CD8-positive, alpha-beta memory T cell (primary cell): ENCODE measurements at regions not wholly inside any gene's neighbourhood (a gene's known extent, or its start where the extent isn't known, plus 50 kb on each side); places are given as distances from the start of the nearest gene placed in this dataset.
A peak's percentile ranks its signal among the peaks of the same experiment; 100 is the strongest.

ENCODE experiments used
- CTCF ChIA-PET: fragments of 350-600 bp; sonication (Branson Sonifier 250); formaldehyde crosslinking; loops from one replicate; lab custom pipeline; 2021; ENCODE audit warnings: antibody characterized with exemption; lab: Charles Lee
- POLR2A ChIA-PET: fragments of 350-600 bp; sonication (Branson Sonifier 250); formaldehyde crosslinking; loops from one replicate; lab custom pipeline; 2021; ENCODE audit warnings: antibody characterized with exemption; lab: Charles Lee
- DNase-seq, 5 donors: peaks; one replicate each; pipeline versions ENCODE4 v3.0.0 to v3.0.0-alpha.2; 2020 to 2022; ENCODE audit warnings: mixed read lengths in 1 of 5
- H3K27ac ChIP-seq: one replicate; pipeline ENCODE4 v1.7.0; 2013; ENCODE audit warnings: low read depth, mild to moderate bottlenecking, low read length, moderate library complexity
- H3K27me3 ChIP-seq: 2 replicates; pipeline ENCODE4 v1.7.0; 2013; ENCODE audit warnings: low read length, mild to moderate bottlenecking; ENCODE audit not compliant: insufficient read depth, poor library complexity, severe bottlenecking
- H3K36me3 ChIP-seq: 2 replicates; pipeline ENCODE4 v1.7.0; 2013; ENCODE audit warnings: mild to moderate bottlenecking, low read length, moderate library complexity; ENCODE audit not compliant: insufficient read depth
- H3K4me1 ChIP-seq: 2 replicates; pipeline ENCODE4 v1.7.0; 2013; ENCODE audit warnings: mild to moderate bottlenecking, low read length, moderate library complexity; ENCODE audit not compliant: insufficient read depth
- H3K4me3 ChIP-seq: 2 replicates; pipeline ENCODE4 v1.7.0; 2013; ENCODE audit warnings: mild to moderate bottlenecking, low read length
- H3K9me3 ChIP-seq: 2 replicates; pipeline ENCODE4 v1.7.0; 2013; ENCODE audit warnings: mild to moderate bottlenecking, low read length
- H3K27ac Mint-ChIP-seq, 8 donors: one replicate each; pipeline ENCODE4 v1.8.0; 2020 to 2021; ENCODE audit warnings: mixed read lengths in 8 of 8, mild to moderate bottlenecking in 6 of 8, inconsistent platforms in 3 of 8, moderate library complexity in 3 of 8
- H3K27me3 Mint-ChIP-seq, 2 donors: one replicate each; pipeline ENCODE4 v1.8.0; 2020 to 2021; ENCODE audit warnings: mixed read lengths in 2 of 2, mild to moderate bottlenecking in 1 of 2, moderate library complexity in 1 of 2
- H3K36me3 Mint-ChIP-seq, 3 donors: one replicate each; pipeline ENCODE4 v1.8.0; 2020 to 2021; ENCODE audit warnings: mixed read lengths in 3 of 3, inconsistent platforms in 1 of 3, mild to moderate bottlenecking in 1 of 3
- H3K4me1 Mint-ChIP-seq, 3 donors: one replicate each; pipeline ENCODE4 v1.8.0; 2020 to 2021; ENCODE audit warnings: mixed read lengths in 3 of 3, inconsistent platforms in 1 of 3, mild to moderate bottlenecking in 1 of 3
- H3K4me3 Mint-ChIP-seq, 7 donors: one replicate each; pipeline ENCODE4 v1.8.0; 2020 to 2021; ENCODE audit warnings: mixed read lengths in 7 of 7, mild to moderate bottlenecking in 6 of 7, moderate library complexity in 4 of 7, inconsistent platforms in 2 of 7
- H3K9me3 Mint-ChIP-seq, 5 donors: one replicate each; pipeline ENCODE4 v1.8.0; 2020 to 2022; ENCODE audit warnings: mixed read lengths in 5 of 5, mild to moderate bottlenecking in 3 of 5, moderate library complexity in 2 of 5, inconsistent platforms in 1 of 5

DNA sequence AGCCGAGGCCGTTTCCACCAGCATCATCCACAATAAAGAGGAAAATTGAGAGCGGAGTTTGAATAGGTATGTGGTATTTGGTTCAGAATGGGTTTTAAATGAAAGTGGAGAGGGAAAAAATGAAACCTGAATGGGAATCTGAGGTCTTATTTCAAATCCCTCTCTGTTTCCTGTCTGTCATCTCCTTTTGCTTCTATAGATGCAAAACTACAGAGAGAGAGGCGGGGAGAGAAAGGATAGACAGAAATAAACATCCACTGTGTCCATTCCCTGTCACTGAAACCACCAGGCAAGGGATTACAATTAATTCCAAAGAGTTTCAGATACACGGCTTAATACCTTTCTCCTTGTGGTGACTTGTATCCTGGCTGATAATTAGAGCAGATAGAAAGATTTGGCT is 102.3 kb downstream of the DAD1 start:
- no peaks in the 10 kb centered on the region for H3K27me3 Mint-ChIP-seq
- no peak overlapping the region for H3K27ac ChIP-seq
- POLR2A ChIA-PET = no interaction called here
- peaks cover 0 to 5% (median 0%) of the 10 kb centered on the region in 3 donors for H3K4me1 Mint-ChIP-seq
- no peaks in the 10 kb centered on the region for H3K36me3 ChIP-seq
- no peak for DNase-seq
- no peaks in the 10 kb centered on the region for H3K9me3 ChIP-seq
- H3K4me3 Mint-ChIP-seq = peak overlapping the region; percentile 63 to 91 (median 88)
- H3K27me3 ChIP-seq = no peaks in the 10 kb centered on the region
- H3K27ac Mint-ChIP-seq = peak overlapping the region in 6 of 8 donors; percentile 37 to 99 (median 74)
- no peaks in the 10 kb centered on the region for H3K4me1 ChIP-seq
- H3K4me3 ChIP-seq = peak overlapping the region; percentile 15
- peaks cover 0 to 39% (median 6%) of the 10 kb centered on the region in 3 donors for H3K36me3 Mint-ChIP-seq
- CTCF ChIA-PET = no interaction called here
- H3K9me3 Mint-ChIP-seq = no peaks in the 10 kb centered on the region

DNA sequence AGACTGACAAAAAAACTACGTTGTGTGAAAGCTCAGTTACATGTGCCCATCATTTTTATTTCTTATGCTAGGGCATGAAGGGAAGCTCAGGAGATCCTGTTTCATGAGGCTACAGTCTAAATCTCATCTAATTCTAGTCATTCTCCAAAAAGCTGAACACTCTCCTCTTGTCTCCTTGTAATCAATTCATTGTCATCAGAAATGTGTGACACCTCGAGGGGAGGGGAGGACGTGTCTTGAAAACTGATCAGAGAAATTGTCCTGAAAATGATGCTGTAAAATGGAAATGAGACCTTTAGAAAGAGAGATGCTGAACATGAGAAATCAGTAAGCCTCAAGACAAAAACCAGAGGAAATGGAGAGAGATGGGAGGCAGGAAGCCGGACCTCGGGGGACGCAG is 103.4 kb downstream of the DAD1 start:
- Histone ChIP-seq H3K27me3 (no peaks in the 10 kb centered on the region), H3K4me1 (no peaks in the 10 kb centered on the region), H3K27ac (no peak overlapping the region), H3K9me3 (no peaks in the 10 kb centered on the region), H3K36me3 (no peaks in the 10 kb centered on the region), H3K4me3 (no peak overlapping the region)
- ChIA-PET POLR2A (no interaction called here), CTCF (interaction anchor here (1.1 kb wide), 1 partner anchor 43 kb away, joined by 4 read pairs; no protein-coding TSS in a partner anchor)
- no peak for DNase-seq
- no peaks in the 10 kb centered on the region for H3K27me3 Mint-ChIP-seq
- peaks cover 0 to 32% (median 5%) of the 10 kb centered on the region in 3 donors for H3K36me3 Mint-ChIP-seq
- no peaks in the 10 kb centered on the region for H3K9me3 Mint-ChIP-seq
- peak overlapping the region in 6 of 7 donors; percentile 50 to 91 (median 70) for H3K4me3 Mint-ChIP-seq
- peaks cover 0 to 3% (median 0%) of the 10 kb centered on the region in 3 donors for H3K4me1 Mint-ChIP-seq
- H3K27ac Mint-ChIP-seq = peak overlapping the region in 5 of 8 donors; percentile 19 to 89 (median 80)

- Mint-ChIP-seq H3K36me3 (peaks cover 0 to 27% (median 4%) of the 10 kb centered on the region in 3 donors), H3K4me1 (peaks cover 0 to 3% (median 0%) of the 10 kb centered on the region in 3 donors), H3K27me3 (no peaks in the 10 kb centered on the region), H3K4me3 (peak overlapping the region in 5 of 7 donors; percentile 52 to 91 (median 75)), H3K9me3 (no peaks in the 10 kb centered on the region), H3K27ac (peak overlapping the region in 3 of 8 donors; percentile 80 to 89 (median 83))
- H3K27ac ChIP-seq = no peak overlapping the region
- no peak overlapping the region for H3K4me3 ChIP-seq
- no peak for DNase-seq
- H3K4me1 ChIP-seq = no peaks in the 10 kb centered on the region
- ChIA-PET POLR2A (no interaction called here), CTCF (interaction anchor here (1.1 kb wide), 1 partner anchor 43 kb away, joined by 4 read pairs; no protein-coding TSS in a partner anchor)
- H3K9me3 ChIP-seq = no peaks in the 10 kb centered on the region
- H3K27me3 ChIP-seq = no peaks in the 10 kb centered on the region
- no peaks in the 10 kb centered on the region for H3K36me3 ChIP-seq
These were observed 103.8 kb downstream of the DAD1 start for GRCh38 chr14:22485178-22485577.

- no peak for DNase-seq
- no peaks in the 10 kb centered on the region for H3K9me3 Mint-ChIP-seq
- peak overlapping the region in 2 of 8 donors; percentile 73 to 80 for H3K27ac Mint-ChIP-seq
- H3K27me3 Mint-ChIP-seq = no peaks in the 10 kb centered on the region
- Histone ChIP-seq H3K4me1 (no peaks in the 10 kb centered on the region), H3K36me3 (no peaks in the 10 kb centered on the region), H3K27me3 (no peaks in the 10 kb centered on the region), H3K27ac (no peak overlapping the region), H3K4me3 (peak overlapping the region; percentile 15), H3K9me3 (no peaks in the 10 kb centered on the region)
- peak overlapping the region in 6 of 7 donors; percentile 20 to 91 (median 78) for H3K4me3 Mint-ChIP-seq
- CTCF ChIA-PET = no interaction called here
- POLR2A ChIA-PET = no interaction called here
- peaks cover 0 to 22% (median 0%) of the 10 kb centered on the region in 3 donors for H3K36me3 Mint-ChIP-seq
- peaks cover 0 to 2% (median 0%) of the 10 kb centered on the region in 3 donors for H3K4me1 Mint-ChIP-seq
These were observed 104.4 kb downstream of the DAD1 start for GRCh38 chr14:22484632-22485031.

- H3K4me1 ChIP-seq = no peaks in the 10 kb centered on the region
- Mint-ChIP-seq H3K4me3 (peak overlapping the region; percentile 46 to 91 (median 81)), H3K9me3 (no peaks in the 10 kb centered on the region), H3K27ac (peak overlapping the region in 5 of 8 donors; percentile 10 to 83 (median 80)), H3K4me1 (peaks cover 0 to 1% (median 0%) of the 10 kb centered on the region in 3 donors), H3K27me3 (no peaks in the 10 kb centered on the region), H3K36me3 (peaks cover 0 to 16% (median 0%) of the 10 kb centered on the region in 3 donors)
- no peak for DNase-seq
- H3K27me3 ChIP-seq = no peaks in the 10 kb centered on the region
- CTCF ChIA-PET = no interaction called here
- no peak overlapping the region for H3K27ac ChIP-seq
- no peaks in the 10 kb centered on the region for H3K36me3 ChIP-seq
- no peaks in the 10 kb centered on the region for H3K9me3 ChIP-seq
- POLR2A ChIA-PET = no interaction called here
- peak overlapping the region; percentile 15 for H3K4me3 ChIP-seq
These were observed 105.0 kb downstream of the DAD1 start for GRCh38 chr14:22483863-22484593.

- no peaks in the 10 kb centered on the region for H3K9me3 ChIP-seq
- Mint-ChIP-seq H3K36me3 (peaks cover 0 to 9% (median 0%) of the 10 kb centered on the region in 3 donors), H3K27ac (peak overlapping the region in 1 of 8 donors; percentile 83), H3K4me1 (no peaks in the 10 kb centered on the region), H3K4me3 (peak overlapping the region in 6 of 7 donors; percentile 74 to 91 (median 81)), H3K9me3 (no peaks in the 10 kb centered on the region), H3K27me3 (no peaks in the 10 kb centered on the region)
- POLR2A ChIA-PET = no interaction called here
- H3K36me3 ChIP-seq = no peaks in the 10 kb centered on the region
- CTCF ChIA-PET = no interaction called here
- DNase-seq = no peak
- no peaks in the 10 kb centered on the region for H3K27me3 ChIP-seq
- no peak overlapping the region for H3K27ac ChIP-seq
- H3K4me3 ChIP-seq = no peak overlapping the region
- H3K4me1 ChIP-seq = no peaks in the 10 kb centered on the region
These were observed 106.1 kb downstream of the DAD1 start for GRCh38 chr14:22482782-22483553.

GRCh38 chr14:22482085-22482694 is 106.8 kb downstream of the DAD1 start:
- no peak overlapping the region for H3K27ac ChIP-seq
- H3K4me3 ChIP-seq = no peak overlapping the region
- H3K4me3 Mint-ChIP-seq = peak overlapping the region in 6 of 7 donors; percentile 34 to 81 (median 74)
- H3K27me3 ChIP-seq = no peaks in the 10 kb centered on the region
- H3K4me1 ChIP-seq = no peaks in the 10 kb centered on the region
- H3K27ac Mint-ChIP-seq = peak overlapping the region in 2 of 8 donors; percentile 27 to 29
- ChIA-PET CTCF (no interaction called here), POLR2A (no interaction called here)
- DNase-seq = no peak
- no peaks in the 10 kb centered on the region for H3K27me3 Mint-ChIP-seq
- H3K9me3 ChIP-seq = no peaks in the 10 kb centered on the region
- peaks cover 0 to 9% (median 0%) of the 10 kb centered on the region in 3 donors for H3K36me3 Mint-ChIP-seq
- H3K36me3 ChIP-seq = no peaks in the 10 kb centered on the region
- H3K9me3 Mint-ChIP-seq = no peaks in the 10 kb centered on the region
- H3K4me1 Mint-ChIP-seq = no peaks in the 10 kb centered on the region
